ENCODE measurements at regions not wholly inside any gene's neighbourhood (a gene's known extent, or its start where the extent isn't known, plus 50 kb on each side); places are given as distances from the start of the nearest gene placed in this dataset.

DNA sequence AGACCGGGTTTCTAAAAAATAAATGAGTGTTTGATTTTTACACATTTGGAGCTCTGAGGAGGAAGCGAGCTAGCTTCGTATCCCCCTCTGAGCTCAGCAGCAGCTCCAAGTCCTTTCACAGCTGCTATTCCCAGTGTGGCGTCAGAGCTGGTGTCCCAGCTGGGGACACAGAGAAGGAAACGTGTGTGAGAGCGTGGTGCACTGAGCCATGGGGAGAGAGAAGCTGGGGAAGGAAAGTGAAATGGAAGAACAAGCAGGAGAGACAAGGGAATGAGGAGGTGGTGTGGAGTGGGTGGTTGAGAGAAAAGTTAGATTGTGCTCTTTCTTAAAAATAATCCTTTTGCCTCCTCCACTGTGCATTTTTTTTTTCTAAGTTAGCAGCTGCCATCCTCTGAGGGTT lies 79.5 kb upstream of the SLC4A4 start:
- TF ChIP-seq, protein P1, sequence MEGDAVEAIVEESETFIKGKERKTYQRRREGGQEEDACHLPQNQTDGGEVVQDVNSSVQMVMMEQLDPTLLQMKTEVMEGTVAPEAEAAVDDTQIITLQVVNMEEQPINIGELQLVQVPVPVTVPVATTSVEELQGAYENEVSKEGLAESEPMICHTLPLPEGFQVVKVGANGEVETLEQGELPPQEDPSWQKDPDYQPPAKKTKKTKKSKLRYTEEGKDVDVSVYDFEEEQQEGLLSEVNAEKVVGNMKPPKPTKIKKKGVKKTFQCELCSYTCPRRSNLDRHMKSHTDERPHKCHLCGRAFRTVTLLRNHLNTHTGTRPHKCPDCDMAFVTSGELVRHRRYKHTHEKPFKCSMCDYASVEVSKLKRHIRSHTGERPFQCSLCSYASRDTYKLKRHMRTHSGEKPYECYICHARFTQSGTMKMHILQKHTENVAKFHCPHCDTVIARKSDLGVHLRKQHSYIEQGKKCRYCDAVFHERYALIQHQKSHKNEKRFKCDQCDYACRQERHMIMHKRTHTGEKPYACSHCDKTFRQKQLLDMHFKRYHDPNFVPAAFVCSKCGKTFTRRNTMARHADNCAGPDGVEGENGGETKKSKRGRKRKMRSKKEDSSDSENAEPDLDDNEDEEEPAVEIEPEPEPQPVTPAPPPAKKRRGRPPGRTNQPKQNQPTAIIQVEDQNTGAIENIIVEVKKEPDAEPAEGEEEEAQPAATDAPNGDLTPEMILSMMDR (IDR thresholded peaks at IDR 0.05; ENCODE audit: poor library complexity, severe bottlenecking): no peak
- TF ChIP-seq EP300 (conservative IDR thresholded peaks at IDR 0.05; ENCODE audit: poor library complexity, severe bottlenecking): no peak
- TF ChIP-seq TAF1 (IDR thresholded peaks at IDR 0.05; ENCODE audit: low read depth): no peak
- no peak for TF ChIP-seq POLR2AphosphoS5 (IDR thresholded peaks at IDR 0.05)
- TF ChIP-seq, protein P2, sequence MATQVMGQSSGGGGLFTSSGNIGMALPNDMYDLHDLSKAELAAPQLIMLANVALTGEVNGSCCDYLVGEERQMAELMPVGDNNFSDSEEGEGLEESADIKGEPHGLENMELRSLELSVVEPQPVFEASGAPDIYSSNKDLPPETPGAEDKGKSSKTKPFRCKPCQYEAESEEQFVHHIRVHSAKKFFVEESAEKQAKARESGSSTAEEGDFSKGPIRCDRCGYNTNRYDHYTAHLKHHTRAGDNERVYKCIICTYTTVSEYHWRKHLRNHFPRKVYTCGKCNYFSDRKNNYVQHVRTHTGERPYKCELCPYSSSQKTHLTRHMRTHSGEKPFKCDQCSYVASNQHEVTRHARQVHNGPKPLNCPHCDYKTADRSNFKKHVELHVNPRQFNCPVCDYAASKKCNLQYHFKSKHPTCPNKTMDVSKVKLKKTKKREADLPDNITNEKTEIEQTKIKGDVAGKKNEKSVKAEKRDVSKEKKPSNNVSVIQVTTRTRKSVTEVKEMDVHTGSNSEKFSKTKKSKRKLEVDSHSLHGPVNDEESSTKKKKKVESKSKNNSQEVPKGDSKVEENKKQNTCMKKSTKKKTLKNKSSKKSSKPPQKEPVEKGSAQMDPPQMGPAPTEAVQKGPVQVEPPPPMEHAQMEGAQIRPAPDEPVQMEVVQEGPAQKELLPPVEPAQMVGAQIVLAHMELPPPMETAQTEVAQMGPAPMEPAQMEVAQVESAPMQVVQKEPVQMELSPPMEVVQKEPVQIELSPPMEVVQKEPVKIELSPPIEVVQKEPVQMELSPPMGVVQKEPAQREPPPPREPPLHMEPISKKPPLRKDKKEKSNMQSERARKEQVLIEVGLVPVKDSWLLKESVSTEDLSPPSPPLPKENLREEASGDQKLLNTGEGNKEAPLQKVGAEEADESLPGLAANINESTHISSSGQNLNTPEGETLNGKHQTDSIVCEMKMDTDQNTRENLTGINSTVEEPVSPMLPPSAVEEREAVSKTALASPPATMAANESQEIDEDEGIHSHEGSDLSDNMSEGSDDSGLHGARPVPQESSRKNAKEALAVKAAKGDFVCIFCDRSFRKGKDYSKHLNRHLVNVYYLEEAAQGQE (IDR thresholded peaks at IDR 0.05; ENCODE audit: borderline replicate concordance): no peak
- TF ChIP-seq EZH2 (IDR thresholded peaks at IDR 0.05; ENCODE audit: borderline replicate concordance, insufficient read depth, low read length, poor library complexity, severe bottlenecking): no peak
- no peak for TF ChIP-seq SMC3 (conservative IDR thresholded peaks at IDR 0.05; ENCODE audit: poor library complexity)
- TF ChIP-seq RAD21 (conservative IDR thresholded peaks at IDR 0.05): no peak
- TF ChIP-seq MXI1 (conservative IDR thresholded peaks at IDR 0.05; ENCODE audit: poor library complexity, severe bottlenecking): no peak

Measured in neural cell (in vitro differentiated cells).